ENCODE measurements at regions not wholly inside any gene's neighbourhood (a gene's known extent, or its start where the extent isn't known, plus 50 kb on each side); places are given as distances from the start of the nearest gene placed in this dataset.
"Not testable (repeated sequence)": the region's sequence is repeated elsewhere in the genome, so short reads cannot be mapped to it uniquely, and the experiment has no call there.

DNA sequence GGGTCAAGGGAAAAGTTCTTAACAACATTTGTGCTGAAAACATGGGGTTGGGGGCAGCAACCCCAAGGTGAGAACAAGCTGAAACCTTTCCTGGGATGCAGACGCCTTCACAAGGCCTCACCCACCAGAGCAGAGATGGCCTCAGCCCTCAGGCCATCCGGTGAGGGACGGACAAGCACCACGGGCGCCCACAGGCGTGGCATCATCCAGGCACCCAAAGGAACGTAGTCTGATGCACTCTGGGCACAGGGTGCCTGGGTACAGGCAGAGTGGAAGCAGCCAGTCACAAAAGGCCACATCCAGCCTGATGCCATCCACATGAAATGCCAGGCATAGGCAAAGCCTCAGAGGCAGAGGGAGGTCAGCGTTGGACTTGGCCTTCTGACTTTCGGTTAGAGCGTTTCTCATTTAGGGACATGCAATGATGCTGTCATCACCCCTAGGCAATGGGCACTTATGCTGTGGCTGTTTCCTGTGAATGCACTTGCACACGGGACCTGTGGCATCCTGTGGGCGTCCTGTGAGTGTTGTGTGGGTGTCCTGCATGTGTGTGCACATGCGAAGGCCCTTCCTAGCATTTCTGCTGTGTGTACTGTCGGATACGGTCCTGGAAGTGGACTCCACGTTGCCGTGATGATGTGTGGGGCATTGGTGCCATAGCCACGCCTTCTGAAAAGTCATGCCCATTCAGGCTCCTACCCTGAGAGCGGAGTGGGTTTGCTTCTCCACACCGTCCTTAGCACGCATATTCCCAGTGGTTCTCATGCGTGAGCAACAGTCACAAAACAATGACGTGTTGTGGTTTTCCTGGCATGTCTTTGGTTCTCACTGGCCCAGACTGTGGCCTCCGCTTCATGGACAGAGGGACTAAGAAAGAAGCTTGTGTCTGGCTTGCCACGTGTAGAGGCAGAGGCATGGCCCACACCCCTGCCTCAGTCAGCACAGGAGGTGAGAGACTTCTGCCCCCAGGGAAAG is 52.7 kb upstream of the ZNF469 start:
- TF ChIP-seq POLR2AphosphoS5 (IDR thresholded peaks at IDR 0.05; ENCODE audit: low read depth, low read length) (no peak), TAF1 (IDR thresholded peaks at IDR 0.05; ENCODE audit: low read depth, low read length) (no peak), PAX5 (IDR thresholded peaks at IDR 0.05; ENCODE audit: insufficient read depth, low read length, severe bottlenecking) (no peak), SPI1 (IDR thresholded peaks at IDR 0.05; ENCODE audit: low read depth, low read length) (no peak), POU2F2 (IDR thresholded peaks at IDR 0.05; ENCODE audit: low read depth, low read length) (no peak), POLR2A (IDR thresholded peaks at IDR 0.05; ENCODE audit: low read depth, low read length) (no peak)
- DNase-seq (ENCODE audit: insufficient read length, low spot score): no peak
- no peak for FAIRE-seq

DNA sequence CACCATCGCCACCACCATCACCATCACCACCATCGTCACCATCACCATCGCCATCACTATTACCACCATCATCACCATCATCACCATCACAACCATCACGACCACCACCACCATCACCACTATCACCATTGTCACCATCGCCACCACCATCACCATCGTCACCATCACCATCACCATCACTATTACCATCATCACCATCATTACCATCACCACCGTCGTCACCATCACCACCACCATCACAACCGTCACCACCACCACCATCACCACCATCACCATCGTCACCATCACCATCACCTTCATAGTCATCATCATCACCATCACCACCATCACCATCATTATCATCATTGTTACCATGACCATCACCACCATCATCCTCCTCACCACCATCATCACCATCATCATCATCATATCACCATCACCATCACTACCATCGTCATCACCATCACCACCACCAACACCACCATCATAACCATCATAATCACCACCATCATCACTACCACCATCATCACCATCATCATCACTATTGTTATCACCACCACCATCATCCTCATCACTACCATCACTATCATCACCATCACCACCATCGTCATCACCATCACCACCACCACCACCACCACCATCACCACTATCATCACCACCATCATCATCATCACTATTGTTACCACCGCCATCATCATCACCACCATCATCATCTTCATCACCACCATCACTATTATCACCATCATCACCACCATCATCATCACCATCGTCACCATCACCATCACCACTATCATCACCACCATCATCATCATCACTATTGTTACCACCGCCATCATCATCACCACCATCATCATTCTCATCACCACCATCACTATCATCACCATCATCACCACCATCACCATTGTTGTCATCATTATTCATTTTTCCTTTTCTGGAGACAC is 51.5 kb upstream of the ZNF469 start:
- no peak for DNase-seq (ENCODE audit: insufficient read length, low spot score)
- TF ChIP-seq POLR2AphosphoS5 (IDR thresholded peaks at IDR 0.05; ENCODE audit: low read depth, low read length) (no peak), TAF1 (IDR thresholded peaks at IDR 0.05; ENCODE audit: low read depth, low read length) (no peak), POU2F2 (IDR thresholded peaks at IDR 0.05; ENCODE audit: low read depth, low read length) (no peak), PAX5 (IDR thresholded peaks at IDR 0.05; ENCODE audit: insufficient read depth, low read length, severe bottlenecking) (no peak), POLR2A (IDR thresholded peaks at IDR 0.05; ENCODE audit: low read depth, low read length) (no peak), SPI1 (IDR thresholded peaks at IDR 0.05; ENCODE audit: low read depth, low read length) (no peak)
- FAIRE-seq: no peak

DNA sequence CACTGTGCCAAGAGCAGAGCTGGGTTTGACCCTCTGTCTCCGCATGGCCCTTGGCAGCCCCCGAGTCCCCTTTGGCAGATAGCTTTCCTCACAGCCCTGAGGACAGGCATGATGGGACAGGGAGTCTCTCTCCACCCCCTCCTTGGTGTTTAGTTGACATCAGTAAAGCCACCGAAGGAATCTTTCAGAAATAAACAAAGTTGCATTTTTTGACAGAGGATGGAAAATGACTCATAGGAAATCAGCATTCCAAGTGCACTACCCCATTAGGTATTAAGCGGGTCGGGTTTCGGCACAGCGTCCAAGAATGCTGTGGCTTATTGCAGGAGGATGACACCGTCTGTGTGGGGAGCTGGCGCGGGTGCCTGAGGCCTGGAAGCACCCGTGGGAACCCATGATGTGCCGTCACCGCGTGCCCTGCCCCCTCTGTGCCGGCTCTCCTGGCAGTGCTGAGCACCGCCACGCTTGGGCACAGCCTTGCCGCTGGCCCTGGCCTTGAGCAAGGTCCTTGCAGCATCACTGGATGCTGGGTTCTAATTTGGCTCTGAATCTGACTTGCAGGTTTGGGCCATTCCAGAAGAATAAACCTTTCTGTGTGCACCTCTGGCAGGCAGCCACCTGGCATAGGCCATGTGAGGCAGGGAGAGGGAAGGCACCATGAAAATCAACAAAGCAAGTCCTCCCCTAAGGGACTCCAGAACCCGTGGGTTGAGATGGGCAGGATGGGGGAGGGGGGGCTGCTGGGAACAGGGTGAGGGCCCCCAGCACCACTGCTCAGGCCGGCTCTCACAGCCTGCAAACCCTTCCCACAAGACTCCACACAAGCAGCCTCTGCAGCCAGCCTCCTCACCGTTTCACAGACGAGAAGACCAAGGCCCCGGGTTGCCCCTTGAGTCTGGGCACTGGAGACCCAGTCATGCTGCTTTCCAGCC is 50.5 kb upstream of the ZNF469 start:
- no peak for TF ChIP-seq POU2F2 (IDR thresholded peaks at IDR 0.05; ENCODE audit: low read depth, low read length)
- FAIRE-seq (no peak), DNase-seq (ENCODE audit: insufficient read length, low spot score) (no peak)

DNA sequence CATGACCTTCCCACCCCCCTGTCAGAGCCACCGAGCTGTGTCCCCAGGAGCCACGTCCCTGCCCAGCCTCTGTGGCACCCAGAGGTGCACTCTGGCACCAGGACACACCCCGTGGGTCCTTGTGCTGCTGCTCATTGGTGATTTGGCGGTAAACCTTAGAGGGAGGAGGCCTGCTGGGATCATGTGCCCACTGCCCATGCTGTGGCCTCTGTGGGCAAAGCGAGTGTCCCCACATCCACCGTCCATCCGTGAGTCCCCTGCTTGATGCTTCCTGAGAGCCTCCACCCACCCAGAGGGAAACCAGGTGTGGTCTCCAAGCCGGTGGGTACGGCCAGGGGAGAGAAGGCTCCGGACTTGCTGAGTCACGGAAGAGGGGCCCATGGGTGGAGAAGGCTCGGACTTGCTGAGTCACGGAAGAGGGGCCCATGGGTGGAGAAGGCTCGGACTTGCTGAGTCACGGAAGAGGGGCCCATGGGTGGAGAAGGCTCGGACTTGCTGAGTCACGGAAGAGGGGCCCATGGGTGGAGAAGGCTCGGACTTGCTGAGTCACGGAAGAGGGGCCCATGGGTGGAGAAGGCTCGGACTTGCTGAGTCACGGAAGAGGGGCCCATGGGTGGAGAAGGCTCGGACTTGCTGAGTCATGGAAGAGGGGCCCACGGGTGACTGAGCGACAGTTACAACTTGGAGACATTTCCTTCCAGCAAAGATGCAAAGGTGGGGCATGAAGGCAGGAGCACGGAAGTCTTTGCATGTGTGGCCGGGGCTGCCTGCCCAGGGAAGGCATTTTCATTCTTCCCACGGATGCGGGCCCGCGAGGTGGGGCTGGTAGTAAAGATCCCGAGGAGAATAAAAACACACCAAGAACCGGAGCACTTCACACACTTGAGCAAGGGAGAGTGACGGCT is 49.6 kb upstream of the ZNF469 start:
- not testable (repeated sequence) for DNase-seq (ENCODE audit: insufficient read length, low spot score); FAIRE-seq
